CD14-positive monocyte (primary cell): ENCODE measurements at regions not wholly inside any gene's neighbourhood (a gene's known extent, or its start where the extent isn't known, plus 50 kb on each side); places are given as distances from the start of the nearest gene placed in this dataset.

Experiments used
- DNase-seq, 3 donors: peaks; one replicate each; pipeline ENCODE4 v3.0.0-alpha.2; 2011 to 2022
- H2AFZ ChIP-seq: 2 replicates; pipeline ENCODE4 v1.6.0; 2012; ENCODE audit warnings: mild to moderate bottlenecking, low read depth, low read length, inconsistent platforms; ENCODE audit not compliant: insufficient read depth, poor library complexity, severe bottlenecking
- H3K27ac ChIP-seq, 2 donors: 1 replicate in 1 of 2; 2 replicates in 1 of 2; pipeline ENCODE4 v1.5.1; 2012 to 2013; ENCODE audit warnings: low read length in 2 of 2, control low read depth in 1 of 2, inconsistent platforms in 1 of 2, low read depth in 1 of 2, mild to moderate bottlenecking in 1 of 2
- H3K27me3 ChIP-seq, 2 donors: one replicate each; pipeline versions ENCODE4 v1.6.0 to v1.6.1; 2011 to 2013; ENCODE audit warnings: low read length in 2 of 2; ENCODE audit not compliant: control insufficient read depth in 2 of 2, insufficient read depth in 2 of 2
- H3K36me3 ChIP-seq, 2 donors: replicated peaks in 1 of 2; 1 replicate in 1 of 2; 2 replicates in 1 of 2; pipeline versions ENCODE4 v1.5.1 to v1.6.1; 2012 to 2013; ENCODE audit warnings: low read length in 2 of 2, control low read depth in 1 of 2, inconsistent platforms in 1 of 2, mild to moderate bottlenecking in 1 of 2; ENCODE audit not compliant: insufficient read depth in 2 of 2, control insufficient read depth in 1 of 2
- H3K4me1 ChIP-seq, 2 donors: 1 replicate in 1 of 2; 2 replicates in 1 of 2; pipeline versions ENCODE4 v1.5.1 to v1.6.1; 2012 to 2013; ENCODE audit warnings: low read length in 2 of 2, control low read depth in 1 of 2, inconsistent platforms in 1 of 2, mild to moderate bottlenecking in 1 of 2, moderate library complexity in 1 of 2; ENCODE audit not compliant: insufficient read depth in 2 of 2, control insufficient read depth in 1 of 2
- H3K4me2 ChIP-seq: replicated peaks from 2 replicates; pipeline ENCODE3; 2012; ENCODE audit warnings: low read length, moderate library complexity, mild to moderate bottlenecking; ENCODE audit not compliant: poor library complexity, severe bottlenecking; ENCODE audit errors: extremely low read depth
- H3K4me3 ChIP-seq, 3 experiments: fragments of 200-600 bp in 1 of 3; sonication (generic) in 1 of 3; replicated peaks in 1 of 3; 1 replicate in 2 of 3; 2 replicates in 1 of 3; pipeline ENCODE4 v1.5.1; 2011 to 2013; ENCODE audit warnings: low read length in 3 of 3, mild to moderate bottlenecking in 3 of 3, control low read depth in 2 of 3, low read depth in 2 of 3, inconsistent platforms in 1 of 3, moderate library complexity in 1 of 3
- H3K79me2 ChIP-seq: 2 replicates; pipeline ENCODE4 v1.6.0; 2012; ENCODE audit warnings: mild to moderate bottlenecking, control low read depth, inconsistent platforms, low read length, moderate library complexity; ENCODE audit not compliant: insufficient read depth
- H3K9ac ChIP-seq: 2 replicates; pipeline ENCODE4 v1.6.0; 2017; ENCODE audit warnings: low read length, mild to moderate bottlenecking; ENCODE audit not compliant: insufficient read depth, poor library complexity, severe bottlenecking
- H3K9me3 ChIP-seq, 2 donors: replicated peaks in 1 of 2; 1 replicate in 1 of 2; 2 replicates in 1 of 2; pipeline versions ENCODE4 v1.5.1 to v1.6.1; 2012 to 2013; ENCODE audit warnings: low read length in 2 of 2, control low read depth in 1 of 2; ENCODE audit not compliant: control insufficient read depth in 1 of 2, insufficient read depth in 1 of 2
- H4K20me1 ChIP-seq: 2 replicates; pipeline ENCODE4 v1.6.0; 2012; ENCODE audit warnings: mild to moderate bottlenecking, low read length, control low read depth, moderate library complexity; ENCODE audit not compliant: insufficient read depth
- H3K27ac Mint-ChIP-seq, 7 donors: one replicate each; pipeline ENCODE4 v1.8.0; 2020; ENCODE audit warnings: mild to moderate bottlenecking in 7 of 7, mixed read lengths in 7 of 7, moderate library complexity in 6 of 7, inconsistent platforms in 2 of 7
- H3K27me3 Mint-ChIP-seq, 3 donors: one replicate each; pipeline ENCODE4 v1.8.0; 2021 to 2022; ENCODE audit warnings: low read depth in 3 of 3, mild to moderate bottlenecking in 3 of 3, mixed read lengths in 3 of 3, moderate library complexity in 3 of 3, inconsistent platforms in 1 of 3
- H3K36me3 Mint-ChIP-seq, 2 donors: one replicate each; pipeline ENCODE4 v1.8.0; 2020; ENCODE audit warnings: mixed read lengths in 2 of 2, inconsistent platforms in 1 of 2, mild to moderate bottlenecking in 1 of 2
- H3K4me1 Mint-ChIP-seq: one replicate; pipeline ENCODE4 v1.8.0; 2020; ENCODE audit warnings: mild to moderate bottlenecking, mixed read lengths
- H3K4me3 Mint-ChIP-seq, 2 donors: one replicate each; pipeline ENCODE4 v1.8.0; 2020; ENCODE audit warnings: mild to moderate bottlenecking in 2 of 2, mixed read lengths in 2 of 2, moderate library complexity in 1 of 2
- H3K9me3 Mint-ChIP-seq, 7 donors: one replicate each; pipeline ENCODE4 v1.8.0; 2020 to 2022; ENCODE audit warnings: mixed read lengths in 7 of 7, mild to moderate bottlenecking in 6 of 7, moderate library complexity in 6 of 7, inconsistent platforms in 2 of 7
- whole genome bisulfite sequencing: methylation state at CpG from one replicate; pipeline ENCODE4 v1.1.5; 2013; ENCODE audit warnings: missing lambda C conversion rate; ENCODE audit not compliant: insufficient coverage; 5-methylcytosine and 5-hydroxymethylcytosine counted together
- intact Hi-C, 2 donors: fragments of 100-400 bp; cut with micrococcal nuclease; formaldehyde crosslinking; loops; one replicate each; pipeline versions ENCODE4 v1.15.0 to v1.15.1; 2023
- TF ChIP-seq, protein P1 (sequence below): fragments of 200-600 bp; IDR thresholded peaks from one replicate; pipeline ENCODE4 v1.8.0; 2022; ENCODE audit warnings: antibody characterized with exemption, mild to moderate bottlenecking

DNA sequence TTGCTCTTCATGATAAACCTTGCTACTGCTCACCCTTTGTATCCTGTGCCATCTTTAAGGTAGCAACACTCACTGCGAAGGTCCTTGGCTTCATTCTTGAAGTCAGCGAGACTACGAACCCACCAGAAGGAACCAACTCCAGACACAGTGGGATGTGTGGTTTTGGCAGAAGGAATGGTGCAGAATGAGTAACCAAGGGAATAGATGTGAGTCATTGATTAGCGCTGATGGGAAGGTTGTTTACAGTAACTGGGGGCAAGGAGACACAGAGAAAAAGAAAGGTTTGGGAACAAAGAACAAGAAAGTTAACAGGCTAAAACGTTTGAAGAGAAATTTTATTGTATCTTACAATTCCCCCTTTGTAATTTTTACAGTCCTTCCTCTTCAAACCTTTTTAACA is 266.1 kb upstream of the AMELY start:
- Histone ChIP-seq H3K9ac (no peak overlapping the region), H3K4me2 (no peak overlapping the region), H3K27ac (no peak overlapping the region), H3K79me2 (no peaks in the 10 kb centered on the region), H3K9me3 (no peaks in the 10 kb centered on the region), H3K27me3 (no peaks in the 10 kb centered on the region), H4K20me1 (no peaks in the 10 kb centered on the region), H3K4me3 (no peak overlapping the region), H2AFZ (no peak overlapping the region), H3K36me3 (no peaks in the 10 kb centered on the region), H3K4me1 (no peaks in the 10 kb centered on the region)
- Mint-ChIP-seq H3K27ac (no peak overlapping the region), H3K36me3 (no peaks in the 10 kb centered on the region), H3K9me3 (peaks cover 0 to 3% (median 0%) of the 10 kb centered on the region in 7 donors), H3K4me3 (no peak overlapping the region), H3K27me3 (no peaks in the 10 kb centered on the region), H3K4me1 (no peaks in the 10 kb centered on the region)
- WGBS: no CpG with 5 or more reads among the region's 5 CpGs
- no peak for DNase-seq
- intact Hi-C loops: no loop called here
- TF ChIP-seq, protein P1, sequence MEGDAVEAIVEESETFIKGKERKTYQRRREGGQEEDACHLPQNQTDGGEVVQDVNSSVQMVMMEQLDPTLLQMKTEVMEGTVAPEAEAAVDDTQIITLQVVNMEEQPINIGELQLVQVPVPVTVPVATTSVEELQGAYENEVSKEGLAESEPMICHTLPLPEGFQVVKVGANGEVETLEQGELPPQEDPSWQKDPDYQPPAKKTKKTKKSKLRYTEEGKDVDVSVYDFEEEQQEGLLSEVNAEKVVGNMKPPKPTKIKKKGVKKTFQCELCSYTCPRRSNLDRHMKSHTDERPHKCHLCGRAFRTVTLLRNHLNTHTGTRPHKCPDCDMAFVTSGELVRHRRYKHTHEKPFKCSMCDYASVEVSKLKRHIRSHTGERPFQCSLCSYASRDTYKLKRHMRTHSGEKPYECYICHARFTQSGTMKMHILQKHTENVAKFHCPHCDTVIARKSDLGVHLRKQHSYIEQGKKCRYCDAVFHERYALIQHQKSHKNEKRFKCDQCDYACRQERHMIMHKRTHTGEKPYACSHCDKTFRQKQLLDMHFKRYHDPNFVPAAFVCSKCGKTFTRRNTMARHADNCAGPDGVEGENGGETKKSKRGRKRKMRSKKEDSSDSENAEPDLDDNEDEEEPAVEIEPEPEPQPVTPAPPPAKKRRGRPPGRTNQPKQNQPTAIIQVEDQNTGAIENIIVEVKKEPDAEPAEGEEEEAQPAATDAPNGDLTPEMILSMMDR: no peak

DNA sequence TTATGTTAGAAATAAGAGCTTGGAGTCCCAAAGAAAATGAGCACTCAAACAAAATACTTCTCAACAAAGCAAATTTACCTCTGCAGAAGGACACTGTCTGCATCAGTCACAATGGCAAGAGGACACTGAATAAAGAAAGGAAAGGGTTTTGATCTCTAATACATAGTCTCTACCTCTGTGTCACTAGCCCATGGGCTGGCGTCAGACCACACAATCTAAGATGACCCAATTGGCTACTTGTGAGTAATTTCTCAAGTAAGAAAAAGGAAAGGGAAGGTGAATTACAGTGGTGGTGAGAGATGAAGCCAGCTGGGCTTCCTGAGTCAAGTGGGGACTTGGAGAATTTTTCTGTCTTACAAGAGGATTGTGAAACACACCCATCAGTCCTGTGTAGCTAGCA is 257.9 kb upstream of the AMELY start:
- Histone ChIP-seq H3K9me3 (no peaks in the 10 kb centered on the region), H4K20me1 (no peaks in the 10 kb centered on the region), H3K4me1 (no peaks in the 10 kb centered on the region), H2AFZ (no peak overlapping the region), H3K9ac (no peak overlapping the region), H3K27ac (no peak overlapping the region), H3K4me2 (no peak overlapping the region), H3K4me3 (no peak overlapping the region), H3K27me3 (no peaks in the 10 kb centered on the region), H3K36me3 (no peaks in the 10 kb centered on the region), H3K79me2 (no peaks in the 10 kb centered on the region)
- TF ChIP-seq, protein P1: no peak
- no peaks in the 10 kb centered on the region for H3K36me3 Mint-ChIP-seq
- H3K27ac Mint-ChIP-seq: no peak overlapping the region
- H3K27me3 Mint-ChIP-seq: no peaks in the 10 kb centered on the region
- DNase-seq: no peak
- peaks cover 0 to 4% (median 0%) of the 10 kb centered on the region in 7 donors for H3K9me3 Mint-ChIP-seq
- intact Hi-C loops: no loop called here
- H3K4me1 Mint-ChIP-seq: no peaks in the 10 kb centered on the region
- H3K4me3 Mint-ChIP-seq: no peak overlapping the region
- no CpG with 5 or more reads among the region's 1 CpG for WGBS
